Peyer's patch (tissue), 4 donors: ENCODE measurements at regions not wholly inside any gene's neighbourhood (a gene's known extent, or its start where the extent isn't known, plus 50 kb on each side); places are given as distances from the start of the nearest gene placed in this dataset.

Experiments used
- POLR2A ChIP-seq, 2 donors: fragments of 450-650 bp; IDR thresholded peaks; one replicate each; pipeline ENCODE4 v1.5.1; 2017; ENCODE audit warnings: antibody characterized with exemption in 2 of 2, mild to moderate bottlenecking in 2 of 2, moderate library complexity in 2 of 2
- TF ChIP-seq, protein P1 (sequence below), 6 experiments: fragments of 450-650 bp in 4 of 6; fragments of 200-600 bp in 2 of 6; sonication (generic) in 1 of 6; IDR thresholded peaks; one replicate each; pipeline ENCODE4 v1.5.1; 2017 to 2019; ENCODE audit warnings: antibody characterized with exemption in 6 of 6, mild to moderate bottlenecking in 3 of 6, moderate library complexity in 1 of 6

- TF ChIP-seq, protein P1, sequence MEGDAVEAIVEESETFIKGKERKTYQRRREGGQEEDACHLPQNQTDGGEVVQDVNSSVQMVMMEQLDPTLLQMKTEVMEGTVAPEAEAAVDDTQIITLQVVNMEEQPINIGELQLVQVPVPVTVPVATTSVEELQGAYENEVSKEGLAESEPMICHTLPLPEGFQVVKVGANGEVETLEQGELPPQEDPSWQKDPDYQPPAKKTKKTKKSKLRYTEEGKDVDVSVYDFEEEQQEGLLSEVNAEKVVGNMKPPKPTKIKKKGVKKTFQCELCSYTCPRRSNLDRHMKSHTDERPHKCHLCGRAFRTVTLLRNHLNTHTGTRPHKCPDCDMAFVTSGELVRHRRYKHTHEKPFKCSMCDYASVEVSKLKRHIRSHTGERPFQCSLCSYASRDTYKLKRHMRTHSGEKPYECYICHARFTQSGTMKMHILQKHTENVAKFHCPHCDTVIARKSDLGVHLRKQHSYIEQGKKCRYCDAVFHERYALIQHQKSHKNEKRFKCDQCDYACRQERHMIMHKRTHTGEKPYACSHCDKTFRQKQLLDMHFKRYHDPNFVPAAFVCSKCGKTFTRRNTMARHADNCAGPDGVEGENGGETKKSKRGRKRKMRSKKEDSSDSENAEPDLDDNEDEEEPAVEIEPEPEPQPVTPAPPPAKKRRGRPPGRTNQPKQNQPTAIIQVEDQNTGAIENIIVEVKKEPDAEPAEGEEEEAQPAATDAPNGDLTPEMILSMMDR (IDR thresholded peaks at IDR 0.05), result no peak
- TF ChIP-seq POLR2A (IDR thresholded peaks at IDR 0.05), result no peak
These were observed 1944.0 kb upstream of the DEFB115 start for GRCh38 chr20:29313481-29313880.
